CMK (cell line): ENCODE measurements at regions not wholly inside any gene's neighbourhood (a gene's known extent, or its start where the extent isn't known, plus 50 kb on each side); places are given as distances from the start of the nearest gene placed in this dataset.
"Not testable (repeated sequence)": the region's sequence is repeated elsewhere in the genome, so short reads cannot be mapped to it uniquely, and the experiment has no call there.

Experiments used
- DNase-seq: peaks from one replicate; pipeline ENCODE4 v3.0.0-alpha.2; 2010; ENCODE audit warnings: low read depth

GRCh38 chr5:153373130-153373498 lies 117.4 kb upstream of the GRIA1 start:
- no peak for DNase-seq

GRCh38 chr5:153381630-153382029 lies 108.8 kb upstream of the GRIA1 start:
- DNase-seq, result not testable (repeated sequence)

GRCh38 chr5:153390569-153390968 lies 99.9 kb upstream of the GRIA1 start:
- no peak for DNase-seq

GRCh38 chr5:153399595-153399994 lies 90.9 kb upstream of the GRIA1 start:
- DNase-seq, result no peak

GRCh38 chr5:153400931-153401330 lies 89.5 kb upstream of the GRIA1 start:
- DNase-seq, result no peak

- no peak for DNase-seq
Observed at GRCh38 chr5:153402550-153402949, 87.9 kb upstream of the GRIA1 start.

GRCh38 chr5:153403470-153403869 lies 87.0 kb upstream of the GRIA1 start:
- DNase-seq, result no peak

GRCh38 chr5:153404747-153405146 lies 85.7 kb upstream of the GRIA1 start:
- DNase-seq, result no peak

- no peak for DNase-seq
Observed at GRCh38 chr5:153421676-153422075, 68.8 kb upstream of the GRIA1 start.

GRCh38 chr5:153425914-153426313 lies 64.6 kb upstream of the GRIA1 start:
- no peak for DNase-seq

GRCh38 chr5:153429761-153430380 lies 60.6 kb upstream of the GRIA1 start:
- DNase-seq, result no peak

GRCh38 chr5:153432583-153432982 lies 57.9 kb upstream of the GRIA1 start:
- DNase-seq, result no peak

GRCh38 chr5:153437251-153437650 lies 53.2 kb upstream of the GRIA1 start:
- no peak for DNase-seq

- no peak for DNase-seq
Observed at GRCh38 chr5:153439130-153439529, 51.3 kb upstream of the GRIA1 start.
